ENCODE measurements at regions not wholly inside any gene's neighbourhood (a gene's known extent, or its start where the extent isn't known, plus 50 kb on each side); places are given as distances from the start of the nearest gene placed in this dataset.

DNA sequence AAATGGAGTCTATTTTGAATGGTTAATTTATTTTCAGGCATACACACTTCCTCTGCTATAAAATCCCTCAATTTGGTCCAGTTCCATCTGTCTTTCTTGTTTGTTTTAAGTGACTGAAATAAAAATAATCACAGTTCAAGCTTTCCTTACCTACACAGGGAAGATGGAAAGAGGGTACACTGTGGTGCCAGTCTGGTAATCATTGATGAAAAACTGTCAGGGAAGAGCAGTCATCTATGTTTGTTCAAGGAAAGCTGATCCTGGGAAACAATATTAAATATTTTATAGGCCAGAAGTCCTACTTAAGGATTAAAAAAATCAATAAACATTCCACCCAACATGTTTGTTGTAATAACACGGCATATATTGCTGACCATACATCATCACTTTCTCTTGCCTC, 115.2 kb upstream of the KCNMB2 start:
- in situ Hi-C loops (cut with HindIII; ENCODE audit: extremely low pct_ligation_motif_present, low pct_unique_long_range_greater_than_20kb), result no loop called here
- WGBS (ENCODE audit: low lambda C conversion rate), result 5% methylated on average over 1 of the region's 1 CpG
- CTCF ChIA-PET (ENCODE audit: low intra/inter-chr PET ratio, low total read pairs), result no interaction called here
- H3K4me2 ChIP-seq (ENCODE audit: low read depth, low read length), result no peak overlapping the region
- H3K4me3 ChIP-seq (replicated peaks in 1 of 3; ENCODE audit: insufficient read depth in 1 of 3, low read depth in 2 of 3, low read length in 3 of 3), result no peak overlapping the region
- ATAC-seq, result no peak
- H3K27ac ChIP-seq (ENCODE audit: extremely low read length, insufficient read depth, low read length), result no peak overlapping the region
- BruUV-seq (replicated peaks), result no TSS peak
- no peaks in the 10 kb centered on the region for H3K79me2 ChIP-seq (ENCODE audit: insufficient read depth, low read length)
- H4K20me1 ChIP-seq (ENCODE audit: insufficient read depth, low read length), result no peaks in the 10 kb centered on the region
- no peak overlapping the region for H3K9ac ChIP-seq (ENCODE audit: insufficient read depth, low read depth, low read length)
- no peak overlapping the region for H2AFZ ChIP-seq (ENCODE audit: low read length)
- no peaks in the 10 kb centered on the region for H3K4me1 ChIP-seq (ENCODE audit: insufficient read depth, low read length)
- H3K27me3 ChIP-seq (ENCODE audit: control insufficient read depth in 1 of 2, insufficient read depth in 2 of 2, low read length in 2 of 2), result no peaks in the 10 kb centered on the region
- no peaks in the 10 kb centered on the region for H3K9me3 ChIP-seq (ENCODE audit: low read length)
- no peak for DNase-seq (ENCODE audit: low spot score)
- intact Hi-C loops (cut with micrococcal nuclease; ENCODE audit: unreplicated experiment), result no loop called here
- POLR2A ChIA-PET, result no interaction called here
- no peaks in the 10 kb centered on the region for H3K36me3 ChIP-seq (replicated peaks in 1 of 2; ENCODE audit: control insufficient read depth in 1 of 2, insufficient read depth in 2 of 2, low read length in 2 of 2)
- no peak for FAIRE-seq
- no peak for TF ChIP-seq ZNF607 (CRISPR knock-in tag; IDR thresholded peaks at IDR 0.05; ENCODE audit: borderline replicate concordance)
- no peak for TF ChIP-seq ZNF337 (CRISPR knock-in tag; IDR thresholded peaks at IDR 0.05; ENCODE audit: borderline replicate concordance, low read depth)
- no peak for TF ChIP-seq ZBTB2 (CRISPR knock-in tag; IDR thresholded peaks at IDR 0.05; ENCODE audit: low read depth)
- no peak for TF ChIP-seq ZBED4 (CRISPR knock-in tag; IDR thresholded peaks at IDR 0.05; ENCODE audit: borderline replicate concordance)
- TF ChIP-seq EEA1 (CRISPR knock-in tag; IDR thresholded peaks at IDR 0.05; ENCODE audit: borderline replicate concordance), result no peak
- TF ChIP-seq, protein P1, sequence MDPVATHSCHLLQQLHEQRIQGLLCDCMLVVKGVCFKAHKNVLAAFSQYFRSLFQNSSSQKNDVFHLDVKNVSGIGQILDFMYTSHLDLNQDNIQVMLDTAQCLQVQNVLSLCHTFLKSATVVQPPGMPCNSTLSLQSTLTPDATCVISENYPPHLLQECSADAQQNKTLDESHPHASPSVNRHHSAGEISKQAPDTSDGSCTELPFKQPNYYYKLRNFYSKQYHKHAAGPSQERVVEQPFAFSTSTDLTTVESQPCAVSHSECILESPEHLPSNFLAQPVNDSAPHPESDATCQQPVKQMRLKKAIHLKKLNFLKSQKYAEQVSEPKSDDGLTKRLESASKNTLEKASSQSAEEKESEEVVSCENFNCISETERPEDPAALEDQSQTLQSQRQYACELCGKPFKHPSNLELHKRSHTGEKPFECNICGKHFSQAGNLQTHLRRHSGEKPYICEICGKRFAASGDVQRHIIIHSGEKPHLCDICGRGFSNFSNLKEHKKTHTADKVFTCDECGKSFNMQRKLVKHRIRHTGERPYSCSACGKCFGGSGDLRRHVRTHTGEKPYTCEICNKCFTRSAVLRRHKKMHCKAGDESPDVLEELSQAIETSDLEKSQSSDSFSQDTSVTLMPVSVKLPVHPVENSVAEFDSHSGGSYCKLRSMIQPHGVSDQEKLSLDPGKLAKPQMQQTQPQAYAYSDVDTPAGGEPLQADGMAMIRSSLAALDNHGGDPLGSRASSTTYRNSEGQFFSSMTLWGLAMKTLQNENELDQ (CRISPR knock-in tag; IDR thresholded peaks at IDR 0.05; ENCODE audit: borderline replicate concordance), result no peak
- TF ChIP-seq HMGA1 (CRISPR knock-in tag; conservative IDR thresholded peaks at IDR 0.05), result no peak
- TF ChIP-seq ATF1 (CRISPR knock-in tag; IDR thresholded peaks at IDR 0.05), result no peak
- TF ChIP-seq E2F2 (CRISPR knock-in tag; IDR thresholded peaks at IDR 0.05; ENCODE audit: borderline replicate concordance), result no peak
- TF ChIP-seq, protein P2, sequence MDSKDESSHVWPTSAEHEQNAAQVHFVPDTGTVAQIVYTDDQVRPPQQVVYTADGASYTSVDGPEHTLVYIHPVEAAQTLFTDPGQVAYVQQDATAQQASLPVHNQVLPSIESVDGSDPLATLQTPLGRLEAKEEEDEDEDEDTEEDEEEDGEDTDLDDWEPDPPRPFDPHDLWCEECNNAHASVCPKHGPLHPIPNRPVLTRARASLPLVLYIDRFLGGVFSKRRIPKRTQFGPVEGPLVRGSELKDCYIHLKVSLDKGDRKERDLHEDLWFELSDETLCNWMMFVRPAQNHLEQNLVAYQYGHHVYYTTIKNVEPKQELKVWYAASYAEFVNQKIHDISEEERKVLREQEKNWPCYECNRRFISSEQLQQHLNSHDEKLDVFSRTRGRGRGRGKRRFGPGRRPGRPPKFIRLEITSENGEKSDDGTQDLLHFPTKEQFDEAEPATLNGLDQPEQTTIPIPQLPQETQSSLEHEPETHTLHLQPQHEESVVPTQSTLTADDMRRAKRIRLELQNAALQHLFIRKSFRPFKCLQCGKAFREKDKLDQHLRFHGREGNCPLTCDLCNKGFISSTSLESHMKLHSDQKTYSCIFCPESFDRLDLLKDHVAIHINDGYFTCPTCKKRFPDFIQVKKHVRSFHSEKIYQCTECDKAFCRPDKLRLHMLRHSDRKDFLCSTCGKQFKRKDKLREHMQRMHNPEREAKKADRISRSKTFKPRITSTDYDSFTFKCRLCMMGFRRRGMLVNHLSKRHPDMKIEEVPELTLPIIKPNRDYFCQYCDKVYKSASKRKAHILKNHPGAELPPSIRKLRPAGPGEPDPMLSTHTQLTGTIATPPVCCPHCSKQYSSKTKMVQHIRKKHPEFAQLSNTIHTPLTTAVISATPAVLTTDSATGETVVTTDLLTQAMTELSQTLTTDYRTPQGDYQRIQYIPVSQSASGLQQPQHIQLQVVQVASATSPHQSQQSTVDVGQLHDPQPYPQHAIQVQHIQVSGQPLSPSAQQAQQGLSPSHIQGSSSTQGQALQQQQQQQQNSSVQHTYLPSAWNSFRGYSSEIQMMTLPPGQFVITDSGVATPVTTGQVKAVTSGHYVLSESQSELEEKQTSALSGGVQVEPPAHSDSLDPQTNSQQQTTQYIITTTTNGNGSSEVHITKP (CRISPR knock-in tag; IDR thresholded peaks at IDR 0.05; ENCODE audit: low read depth), result no peak
- TF ChIP-seq ZNF432 (CRISPR knock-in tag; IDR thresholded peaks at IDR 0.05; ENCODE audit: borderline replicate concordance), result no peak
